ENCODE measurements at regions not wholly inside any gene's neighbourhood (a gene's known extent, or its start where the extent isn't known, plus 50 kb on each side); places are given as distances from the start of the nearest gene placed in this dataset.

GRCh38 chr14:97517566-97518234 lies 720.5 kb downstream of the VRK1 start:
- Mint-ChIP-seq H3K9me3 (peaks cover 7% of the 10 kb centered on the region), H3K4me3 (no peak overlapping the region), H3K4me1 (ENCODE audit: low read depth) (no peaks in the 10 kb centered on the region), H3K27ac (no peak overlapping the region), H3K27me3 (ENCODE audit: insufficient read depth) (peaks cover 4% of the 10 kb centered on the region), H3K36me3 (ENCODE audit: low read depth) (no peaks in the 10 kb centered on the region)
- intact Hi-C loops (cut with micrococcal nuclease) = no loop called here
- no peak for DNase-seq (ENCODE audit: low spot score)

- Mint-ChIP-seq H3K36me3 (ENCODE audit: low read depth) (no peaks in the 10 kb centered on the region), H3K27ac (no peak overlapping the region), H3K4me3 (no peak overlapping the region), H3K9me3 (peaks cover 7% of the 10 kb centered on the region), H3K27me3 (ENCODE audit: insufficient read depth) (peaks cover 2% of the 10 kb centered on the region), H3K4me1 (ENCODE audit: low read depth) (peaks cover 7% of the 10 kb centered on the region)
- DNase-seq (ENCODE audit: low spot score) = no peak
- intact Hi-C loops (cut with micrococcal nuclease) = no loop called here
These were observed 726.8 kb downstream of the VRK1 start for GRCh38 chr14:97523936-97524335.

- intact Hi-C loops (cut with micrococcal nuclease) = no loop called here
- DNase-seq (ENCODE audit: low spot score) = no peak
- Mint-ChIP-seq H3K27ac (no peak overlapping the region), H3K4me1 (ENCODE audit: low read depth) (peaks cover 7% of the 10 kb centered on the region), H3K9me3 (peaks cover 7% of the 10 kb centered on the region), H3K4me3 (no peak overlapping the region), H3K36me3 (ENCODE audit: low read depth) (no peaks in the 10 kb centered on the region), H3K27me3 (ENCODE audit: insufficient read depth) (peaks cover 2% of the 10 kb centered on the region)
These were observed 727.6 kb downstream of the VRK1 start for GRCh38 chr14:97524589-97525319.

GRCh38 chr14:97527993-97528392 lies 730.8 kb downstream of the VRK1 start:
- DNase-seq (ENCODE audit: low spot score) = no peak
- Mint-ChIP-seq H3K27ac (no peak overlapping the region), H3K4me3 (no peak overlapping the region), H3K9me3 (no peaks in the 10 kb centered on the region), H3K4me1 (ENCODE audit: low read depth) (peaks cover 7% of the 10 kb centered on the region), H3K36me3 (ENCODE audit: low read depth) (no peaks in the 10 kb centered on the region), H3K27me3 (ENCODE audit: insufficient read depth) (peaks cover 2% of the 10 kb centered on the region)
- intact Hi-C loops (cut with micrococcal nuclease) = no loop called here

- H3K4me1 Mint-ChIP-seq (ENCODE audit: low read depth) = no peaks in the 10 kb centered on the region
- no peak for DNase-seq (ENCODE audit: low spot score)
- no peaks in the 10 kb centered on the region for H3K9me3 Mint-ChIP-seq
- no peak overlapping the region for H3K27ac Mint-ChIP-seq
- peaks cover 2% of the 10 kb centered on the region for H3K27me3 Mint-ChIP-seq (ENCODE audit: insufficient read depth)
- intact Hi-C loops (cut with micrococcal nuclease) = no loop called here
- no peaks in the 10 kb centered on the region for H3K36me3 Mint-ChIP-seq (ENCODE audit: low read depth)
- no peak overlapping the region for H3K4me3 Mint-ChIP-seq
These were observed 734.9 kb downstream of the VRK1 start for GRCh38 chr14:97532052-97532451.

GRCh38 chr14:97536421-97536820 lies 739.2 kb downstream of the VRK1 start:
- no peaks in the 10 kb centered on the region for H3K9me3 Mint-ChIP-seq

GRCh38 chr14:97538749-97539410 lies 741.7 kb downstream of the VRK1 start:
- intact Hi-C loops (cut with micrococcal nuclease) = no loop called here
- Mint-ChIP-seq H3K27me3 (ENCODE audit: insufficient read depth) (no peaks in the 10 kb centered on the region), H3K4me1 (ENCODE audit: low read depth) (peaks cover 24% of the 10 kb centered on the region), H3K27ac (no peak overlapping the region), H3K36me3 (ENCODE audit: low read depth) (no peaks in the 10 kb centered on the region), H3K4me3 (no peak overlapping the region), H3K9me3 (no peaks in the 10 kb centered on the region)
- DNase-seq (ENCODE audit: low spot score) = no peak

More at GRCh38 chr14:97536421-97536820, 739.2 kb downstream of the VRK1 start:
- H3K4me3 Mint-ChIP-seq = no peak overlapping the region
- intact Hi-C loops (cut with micrococcal nuclease) = no loop called here
- no peak for DNase-seq (ENCODE audit: low spot score)
- H3K36me3 Mint-ChIP-seq (ENCODE audit: low read depth) = no peaks in the 10 kb centered on the region
- H3K27ac Mint-ChIP-seq = no peak overlapping the region
- peaks cover 14% of the 10 kb centered on the region for H3K4me1 Mint-ChIP-seq (ENCODE audit: low read depth)
- H3K27me3 Mint-ChIP-seq (ENCODE audit: insufficient read depth) = no peaks in the 10 kb centered on the region

- Mint-ChIP-seq H3K36me3 (ENCODE audit: low read depth) (no peaks in the 10 kb centered on the region), H3K27ac (no peak overlapping the region), H3K9me3 (no peaks in the 10 kb centered on the region), H3K4me3 (no peak overlapping the region), H3K4me1 (ENCODE audit: low read depth) (peaks cover 29% of the 10 kb centered on the region), H3K27me3 (ENCODE audit: insufficient read depth) (no peaks in the 10 kb centered on the region)
- intact Hi-C loops (cut with micrococcal nuclease) = no loop called here
- DNase-seq (ENCODE audit: low spot score) = no peak
These were observed 742.2 kb downstream of the VRK1 start for GRCh38 chr14:97539411-97539795.

- DNase-seq (ENCODE audit: low spot score) = no peak
- H3K27me3 Mint-ChIP-seq (ENCODE audit: insufficient read depth) = no peaks in the 10 kb centered on the region
- no peak overlapping the region for H3K4me3 Mint-ChIP-seq
- no peaks in the 10 kb centered on the region for H3K9me3 Mint-ChIP-seq
- H3K27ac Mint-ChIP-seq = no peak overlapping the region
- intact Hi-C loops (cut with micrococcal nuclease) = no loop called here
- H3K36me3 Mint-ChIP-seq (ENCODE audit: low read depth) = no peaks in the 10 kb centered on the region
- peaks cover 30% of the 10 kb centered on the region for H3K4me1 Mint-ChIP-seq (ENCODE audit: low read depth)
These were observed 742.7 kb downstream of the VRK1 start for GRCh38 chr14:97539884-97540283.

GRCh38 chr14:97543221-97543620 lies 746.0 kb downstream of the VRK1 start:
- Mint-ChIP-seq H3K4me1 (ENCODE audit: low read depth) (peaks cover 30% of the 10 kb centered on the region), H3K4me3 (no peak overlapping the region), H3K27ac (no peak overlapping the region), H3K27me3 (ENCODE audit: insufficient read depth) (no peaks in the 10 kb centered on the region), H3K36me3 (ENCODE audit: low read depth) (no peaks in the 10 kb centered on the region), H3K9me3 (no peaks in the 10 kb centered on the region)
- no peak for DNase-seq (ENCODE audit: low spot score)
- intact Hi-C loops (cut with micrococcal nuclease) = no loop called here

- H3K36me3 Mint-ChIP-seq (ENCODE audit: low read depth) = no peaks in the 10 kb centered on the region
- intact Hi-C loops (cut with micrococcal nuclease) = no loop called here
- H3K4me1 Mint-ChIP-seq (ENCODE audit: low read depth) = peaks cover 25% of the 10 kb centered on the region
- H3K27me3 Mint-ChIP-seq (ENCODE audit: insufficient read depth) = no peaks in the 10 kb centered on the region
- H3K4me3 Mint-ChIP-seq = no peak overlapping the region
- H3K27ac Mint-ChIP-seq = no peak overlapping the region
- no peak for DNase-seq (ENCODE audit: low spot score)
- no peaks in the 10 kb centered on the region for H3K9me3 Mint-ChIP-seq
These were observed 746.6 kb downstream of the VRK1 start for GRCh38 chr14:97543816-97544215.

- Mint-ChIP-seq H3K4me1 (ENCODE audit: low read depth) (peaks cover 19% of the 10 kb centered on the region), H3K4me3 (no peak overlapping the region), H3K9me3 (no peaks in the 10 kb centered on the region), H3K36me3 (ENCODE audit: low read depth) (no peaks in the 10 kb centered on the region), H3K27me3 (ENCODE audit: insufficient read depth) (no peaks in the 10 kb centered on the region), H3K27ac (no peak overlapping the region)
- intact Hi-C loops (cut with micrococcal nuclease) = no loop called here
- no peak for DNase-seq (ENCODE audit: low spot score)
These were observed 747.4 kb downstream of the VRK1 start for GRCh38 chr14:97544571-97544970.

GRCh38 chr14:97546491-97547230 lies 749.5 kb downstream of the VRK1 start:
- H3K36me3 Mint-ChIP-seq (ENCODE audit: low read depth) = no peaks in the 10 kb centered on the region
- no peak overlapping the region for H3K4me3 Mint-ChIP-seq
- no peak for DNase-seq (ENCODE audit: low spot score)
- H3K4me1 Mint-ChIP-seq (ENCODE audit: low read depth) = peaks cover 16% of the 10 kb centered on the region
- H3K9me3 Mint-ChIP-seq = no peaks in the 10 kb centered on the region
- no peaks in the 10 kb centered on the region for H3K27me3 Mint-ChIP-seq (ENCODE audit: insufficient read depth)
- H3K27ac Mint-ChIP-seq = no peak overlapping the region
- intact Hi-C loops (cut with micrococcal nuclease) = no loop called here
